Progenitor cell of endocrine pancreas (in vitro differentiated cells): ENCODE measurements at regions not wholly inside any gene's neighbourhood (a gene's known extent, or its start where the extent isn't known, plus 50 kb on each side); places are given as distances from the start of the nearest gene placed in this dataset.

ENCODE experiments used
- DNase-seq: peaks from one replicate; pipeline ENCODE4 v3.0.0; 2021; ENCODE audit warnings: low spot score; ENCODE audit not compliant: unreplicated experiment
- H3K27ac Mint-ChIP-seq: 2 replicates; pipeline ENCODE4 v1.8.0; 2021; ENCODE audit warnings: mild to moderate bottlenecking, moderate library complexity, mixed read lengths
- H3K27me3 Mint-ChIP-seq: 2 replicates; pipeline ENCODE4 v1.8.0; 2021; ENCODE audit warnings: mixed read lengths
- H3K36me3 Mint-ChIP-seq: 2 replicates; pipeline ENCODE4 v1.8.0; 2022; ENCODE audit warnings: mixed read lengths; ENCODE audit not compliant: insufficient read depth
- H3K4me1 Mint-ChIP-seq: 2 replicates; pipeline ENCODE4 v1.8.0; 2021; ENCODE audit warnings: low read depth, mixed read lengths
- H3K4me3 Mint-ChIP-seq: 2 replicates; pipeline ENCODE4 v1.8.0; 2021; ENCODE audit warnings: low read depth, mild to moderate bottlenecking, moderate library complexity, mixed read lengths
- H3K9me3 Mint-ChIP-seq: 2 replicates; pipeline ENCODE4 v1.8.0; 2021; ENCODE audit warnings: low read depth, mixed read lengths
- CTCF ChIP-seq: fragments of 200-600 bp; sonication (generic); IDR thresholded peaks from one replicate; pipeline ENCODE4 v1.5.0; 2021; ENCODE audit warnings: antibody characterized with exemption, mild to moderate bottlenecking; ENCODE audit not compliant: unreplicated experiment

DNA sequence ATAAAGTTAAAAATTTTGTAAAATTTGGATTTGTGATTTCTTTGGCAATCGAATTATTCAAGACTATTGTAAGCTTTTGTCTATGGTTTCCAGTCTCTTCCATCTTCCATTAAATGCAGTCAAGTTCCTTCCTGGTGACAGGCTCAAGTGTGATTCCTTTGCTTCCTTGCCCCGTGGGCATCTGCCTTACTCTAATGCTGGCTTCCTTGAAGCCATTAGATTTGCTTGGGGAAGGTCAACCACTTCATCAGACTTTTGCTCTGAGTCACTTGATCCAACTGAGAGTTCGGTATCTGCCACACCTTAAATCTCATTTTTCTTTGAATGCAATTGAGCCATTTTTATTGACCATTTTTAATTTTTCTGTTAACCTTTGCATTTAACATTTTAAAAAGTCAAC lies 648.8 kb downstream of the SPOCK3 start:
- DNase-seq, result no peak
- Mint-ChIP-seq H3K36me3 (no peaks in the 10 kb centered on the region), H3K27ac (no peak overlapping the region), H3K9me3 (no peaks in the 10 kb centered on the region), H3K4me1 (no peaks in the 10 kb centered on the region), H3K4me3 (no peak overlapping the region), H3K27me3 (no peaks in the 10 kb centered on the region)
- no peak for TF ChIP-seq CTCF

DNA sequence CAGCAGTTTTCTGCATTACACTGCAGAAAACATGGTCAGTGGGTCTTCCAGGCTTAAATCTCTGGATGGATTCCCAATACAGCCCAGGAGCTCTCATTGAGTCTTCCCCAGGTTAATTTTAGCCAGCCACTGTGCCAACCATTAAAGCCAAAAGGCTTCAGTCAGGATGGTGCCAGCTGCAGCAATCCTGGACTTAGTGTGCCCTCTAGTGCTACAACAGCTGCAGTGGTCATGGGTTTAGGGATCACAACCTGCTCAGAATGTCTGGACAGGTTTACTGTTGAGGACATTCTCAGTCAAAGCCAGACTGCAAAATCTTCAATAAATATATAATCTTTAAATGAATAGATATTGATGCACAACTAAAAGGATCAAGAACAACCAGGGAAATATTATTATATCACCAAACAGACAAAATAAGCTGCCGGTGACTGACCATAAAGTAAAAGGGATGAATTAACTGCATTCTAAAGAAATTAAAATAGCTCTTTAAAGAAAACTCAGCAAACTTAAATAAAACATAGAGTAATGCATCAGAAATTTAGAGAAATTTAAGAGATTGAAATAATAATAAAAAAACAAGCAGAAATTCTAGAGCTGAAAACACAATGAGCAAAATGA lies 639.9 kb downstream of the SPOCK3 start:
- peak; percentile 30 for DNase-seq
- H3K4me1 Mint-ChIP-seq, result peaks cover 6% of the 10 kb centered on the region
- no peaks in the 10 kb centered on the region for H3K9me3 Mint-ChIP-seq
- H3K27ac Mint-ChIP-seq, result no peak overlapping the region
- H3K27me3 Mint-ChIP-seq, result no peaks in the 10 kb centered on the region
- H3K4me3 Mint-ChIP-seq, result no peak overlapping the region
- peak; percentile 88 for TF ChIP-seq CTCF
- H3K36me3 Mint-ChIP-seq, result no peaks in the 10 kb centered on the region

DNA sequence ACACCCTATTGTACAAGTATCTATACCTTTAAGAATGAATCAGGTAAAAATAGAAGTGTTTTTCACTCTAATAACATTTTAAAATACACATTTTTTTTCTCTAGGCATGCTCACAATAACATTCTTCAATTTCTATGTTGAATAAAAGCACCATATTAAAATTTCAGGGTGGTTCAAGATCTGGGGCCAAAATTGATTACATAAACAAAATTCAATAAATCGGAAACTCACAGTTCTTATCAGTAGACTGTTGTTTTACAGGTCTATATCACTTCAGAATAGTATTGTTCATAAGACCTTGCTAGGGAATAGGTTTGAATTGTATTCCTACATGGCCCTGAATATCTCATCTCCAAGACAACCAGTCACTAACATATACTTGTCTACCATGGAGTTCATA lies 634.0 kb downstream of the SPOCK3 start:
- Mint-ChIP-seq H3K27ac (no peak overlapping the region), H3K9me3 (no peaks in the 10 kb centered on the region), H3K27me3 (no peaks in the 10 kb centered on the region), H3K4me1 (peaks cover under 1% of the 10 kb centered on the region), H3K36me3 (no peaks in the 10 kb centered on the region), H3K4me3 (no peak overlapping the region)
- DNase-seq, result no peak
- TF ChIP-seq CTCF, result no peak

DNA sequence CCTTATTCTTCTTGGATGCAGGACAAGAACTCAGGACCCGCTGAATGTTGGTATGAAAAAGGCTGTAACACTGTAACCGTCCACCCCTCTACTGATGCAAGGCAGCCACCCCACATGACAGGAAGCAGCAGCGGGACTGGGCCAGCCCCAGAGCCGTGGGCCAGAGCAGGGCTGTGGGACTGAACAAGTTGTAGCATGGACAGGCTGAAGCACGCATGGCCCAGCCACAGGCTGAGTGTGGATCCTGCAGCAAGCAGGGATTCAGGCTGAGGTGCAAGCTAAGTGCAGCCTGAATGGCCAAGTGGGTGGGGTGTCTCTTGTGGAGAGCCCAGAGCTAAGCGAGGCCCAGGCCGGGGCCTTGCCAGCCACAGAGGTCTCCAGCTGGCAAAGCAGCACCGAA lies 632.2 kb downstream of the SPOCK3 start:
- H3K4me1 Mint-ChIP-seq, result no peaks in the 10 kb centered on the region
- DNase-seq, result no peak
- no peak overlapping the region for H3K4me3 Mint-ChIP-seq
- H3K9me3 Mint-ChIP-seq, result no peaks in the 10 kb centered on the region
- no peak for TF ChIP-seq CTCF
- no peaks in the 10 kb centered on the region for H3K36me3 Mint-ChIP-seq
- no peaks in the 10 kb centered on the region for H3K27me3 Mint-ChIP-seq
- no peak overlapping the region for H3K27ac Mint-ChIP-seq

GRCh38 chr4:166622425-166622977 lies 611.8 kb downstream of the SPOCK3 start:
- Mint-ChIP-seq H3K36me3 (no peaks in the 10 kb centered on the region), H3K27ac (no peak overlapping the region), H3K4me1 (no peaks in the 10 kb centered on the region), H3K4me3 (no peak overlapping the region), H3K9me3 (no peaks in the 10 kb centered on the region), H3K27me3 (no peaks in the 10 kb centered on the region)
- no peak for TF ChIP-seq CTCF
- DNase-seq, result no peak
